Glutamatergic neuron (in vitro differentiated cells): ENCODE measurements at regions not wholly inside any gene's neighbourhood (a gene's known extent, or its start where the extent isn't known, plus 50 kb on each side); places are given as distances from the start of the nearest gene placed in this dataset.

Experiments used
- DNase-seq: peaks from one replicate; pipeline ENCODE4 v3.0.0; 2022
- H3K27ac Mint-ChIP-seq: one replicate; pipeline ENCODE4 v1.8.0; 2020; ENCODE audit warnings: mild to moderate bottlenecking, mixed read lengths, inconsistent platforms; ENCODE audit not compliant: unreplicated experiment
- H3K27me3 Mint-ChIP-seq: one replicate; pipeline ENCODE4 v1.8.0; 2020; ENCODE audit warnings: mild to moderate bottlenecking, moderate library complexity, mixed read lengths, inconsistent platforms; ENCODE audit not compliant: unreplicated experiment
- H3K36me3 Mint-ChIP-seq: one replicate; pipeline ENCODE4 v1.8.0; 2020; ENCODE audit warnings: mild to moderate bottlenecking, mixed read lengths, inconsistent platforms; ENCODE audit not compliant: unreplicated experiment
- H3K4me1 Mint-ChIP-seq: one replicate; pipeline ENCODE4 v1.8.0; 2020; ENCODE audit warnings: mild to moderate bottlenecking, low read depth, mixed read lengths, inconsistent platforms; ENCODE audit not compliant: unreplicated experiment
- H3K4me3 Mint-ChIP-seq: one replicate; pipeline ENCODE4 v1.8.0; 2020; ENCODE audit warnings: mild to moderate bottlenecking, mixed read lengths, inconsistent platforms; ENCODE audit not compliant: unreplicated experiment
- H3K9me3 Mint-ChIP-seq: one replicate; pipeline ENCODE4 v1.8.0; 2020; ENCODE audit warnings: mild to moderate bottlenecking, moderate library complexity, mixed read lengths, inconsistent platforms; ENCODE audit not compliant: unreplicated experiment
- CTCF ChIP-seq: fragments of 200-600 bp; sonication (generic); IDR thresholded peaks from one replicate; pipeline ENCODE4 v1.5.0; 2021; ENCODE audit not compliant: partially characterized antibody, unreplicated experiment

GRCh38 chr11:24372491-24372890 lies 124.4 kb upstream of the LUZP2 start:
- H3K27ac Mint-ChIP-seq = no peak overlapping the region
- TF ChIP-seq CTCF = no peak
- no peak for DNase-seq
- H3K27me3 Mint-ChIP-seq = no peaks in the 10 kb centered on the region
- no peak overlapping the region for H3K4me3 Mint-ChIP-seq
- H3K4me1 Mint-ChIP-seq = no peaks in the 10 kb centered on the region
- peaks cover 3% of the 10 kb centered on the region for H3K9me3 Mint-ChIP-seq
- H3K36me3 Mint-ChIP-seq = no peaks in the 10 kb centered on the region

GRCh38 chr11:24373516-24373915 lies 123.3 kb upstream of the LUZP2 start:
- Mint-ChIP-seq H3K36me3 (no peaks in the 10 kb centered on the region), H3K27ac (no peak overlapping the region), H3K27me3 (no peaks in the 10 kb centered on the region), H3K4me3 (no peak overlapping the region), H3K9me3 (peaks cover 3% of the 10 kb centered on the region), H3K4me1 (no peaks in the 10 kb centered on the region)
- TF ChIP-seq CTCF = no peak
- no peak for DNase-seq

GRCh38 chr11:24375351-24375750 lies 121.5 kb upstream of the LUZP2 start:
- H3K27me3 Mint-ChIP-seq = no peaks in the 10 kb centered on the region
- H3K27ac Mint-ChIP-seq = no peak overlapping the region
- DNase-seq = no peak
- peaks cover 3% of the 10 kb centered on the region for H3K9me3 Mint-ChIP-seq
- no peak overlapping the region for H3K4me3 Mint-ChIP-seq
- H3K36me3 Mint-ChIP-seq = no peaks in the 10 kb centered on the region
- no peak for TF ChIP-seq CTCF
- H3K4me1 Mint-ChIP-seq = no peaks in the 10 kb centered on the region

GRCh38 chr11:24375931-24376330 lies 120.9 kb upstream of the LUZP2 start:
- H3K9me3 Mint-ChIP-seq = peaks cover 3% of the 10 kb centered on the region
- no peak overlapping the region for H3K27ac Mint-ChIP-seq
- H3K4me3 Mint-ChIP-seq = no peak overlapping the region
- no peaks in the 10 kb centered on the region for H3K27me3 Mint-ChIP-seq
- DNase-seq = no peak
- TF ChIP-seq CTCF = no peak
- H3K36me3 Mint-ChIP-seq = no peaks in the 10 kb centered on the region
- H3K4me1 Mint-ChIP-seq = no peaks in the 10 kb centered on the region

GRCh38 chr11:24383137-24383536 lies 113.7 kb upstream of the LUZP2 start:
- H3K27me3 Mint-ChIP-seq = no peaks in the 10 kb centered on the region
- H3K9me3 Mint-ChIP-seq = peaks cover 3% of the 10 kb centered on the region
- no peaks in the 10 kb centered on the region for H3K36me3 Mint-ChIP-seq
- no peak for DNase-seq
- no peak overlapping the region for H3K27ac Mint-ChIP-seq
- peaks cover 10% of the 10 kb centered on the region for H3K4me1 Mint-ChIP-seq
- no peak overlapping the region for H3K4me3 Mint-ChIP-seq
- TF ChIP-seq CTCF = no peak
